Activated CD4-positive, alpha-beta T cell treated with anti-CD3 and anti-CD28 coated beads, Interleukin-2, amount 10 ng/mL, durations not matched to agents 7 days and 5 days (primary cell): ENCODE measurements at regions not wholly inside any gene's neighbourhood (a gene's known extent, or its start where the extent isn't known, plus 50 kb on each side); places are given as distances from the start of the nearest gene placed in this dataset.

ENCODE experiments used
- CTCF ChIA-PET: fragments of 350-600 bp; sonication (Branson Sonifier 250); formaldehyde crosslinking; loops from one replicate; lab custom pipeline; 2021; ENCODE audit warnings: antibody characterized with exemption; lab: Charles Lee
- POLR2A ChIA-PET: fragments of 350-600 bp; sonication (Branson Sonifier 250); formaldehyde crosslinking; loops from one replicate; lab custom pipeline; 2021; ENCODE audit warnings: antibody characterized with exemption; lab: Charles Lee
- DNase-seq: peaks from one replicate; pipeline ENCODE4 v3.0.0-alpha.2; 2020
- H3K27ac Mint-ChIP-seq: one replicate; pipeline ENCODE4 v1.8.0; 2021; ENCODE audit warnings: mild to moderate bottlenecking, moderate library complexity, mixed read lengths
- H3K27me3 Mint-ChIP-seq: one replicate; pipeline ENCODE4 v1.8.0; 2021; ENCODE audit warnings: mixed read lengths
- H3K36me3 Mint-ChIP-seq: one replicate; pipeline ENCODE4 v1.8.0; 2021; ENCODE audit warnings: low read depth, mixed read lengths
- H3K4me1 Mint-ChIP-seq: one replicate; pipeline ENCODE4 v1.8.0; 2021; ENCODE audit warnings: mixed read lengths
- H3K4me3 Mint-ChIP-seq: one replicate; pipeline ENCODE4 v1.8.0; 2021; ENCODE audit warnings: mild to moderate bottlenecking, moderate library complexity, mixed read lengths
- H3K9me3 Mint-ChIP-seq: one replicate; pipeline ENCODE4 v1.8.0; 2021; ENCODE audit warnings: mixed read lengths

GRCh38 chr3:154690413-154690812, 260.4 kb upstream of the GPR149 start:
- Mint-ChIP-seq H3K4me1 (no peaks in the 10 kb centered on the region), H3K9me3 (no peaks in the 10 kb centered on the region), H3K27ac (no peak overlapping the region), H3K27me3 (no peaks in the 10 kb centered on the region), H3K4me3 (no peak overlapping the region), H3K36me3 (no peaks in the 10 kb centered on the region)
- ChIA-PET CTCF (no interaction called here), POLR2A (no interaction called here)
- no peak for DNase-seq

GRCh38 chr3:154684440-154684839, 254.4 kb upstream of the GPR149 start:
- ChIA-PET POLR2A (no interaction called here), CTCF (no interaction called here)
- no peak for DNase-seq
- H3K36me3 Mint-ChIP-seq = no peaks in the 10 kb centered on the region
- no peak overlapping the region for H3K27ac Mint-ChIP-seq
- H3K4me1 Mint-ChIP-seq = no peaks in the 10 kb centered on the region
- H3K27me3 Mint-ChIP-seq = no peaks in the 10 kb centered on the region
- peaks cover 2% of the 10 kb centered on the region for H3K9me3 Mint-ChIP-seq
- H3K4me3 Mint-ChIP-seq = no peak overlapping the region

GRCh38 chr3:154684021-154684420, 254.0 kb upstream of the GPR149 start:
- H3K9me3 Mint-ChIP-seq = peaks cover 2% of the 10 kb centered on the region
- no peaks in the 10 kb centered on the region for H3K4me1 Mint-ChIP-seq
- ChIA-PET POLR2A (no interaction called here), CTCF (no interaction called here)
- H3K4me3 Mint-ChIP-seq = no peak overlapping the region
- no peaks in the 10 kb centered on the region for H3K36me3 Mint-ChIP-seq
- no peak overlapping the region for H3K27ac Mint-ChIP-seq
- no peak for DNase-seq
- H3K27me3 Mint-ChIP-seq = no peaks in the 10 kb centered on the region

GRCh38 chr3:154678041-154678654, 248.2 kb upstream of the GPR149 start:
- CTCF ChIA-PET = interaction anchor here (1.2 kb wide), 1 partner anchor 13 kb away, joined by 3 read pairs; no protein-coding TSS in a partner anchor
- POLR2A ChIA-PET = no interaction called here
- no peaks in the 10 kb centered on the region for H3K4me1 Mint-ChIP-seq

GRCh38 chr3:154668835-154669234, 238.8 kb upstream of the GPR149 start:
- CTCF ChIA-PET = no interaction called here

More at GRCh38 chr3:154678041-154678654, 248.2 kb upstream of the GPR149 start:
- Mint-ChIP-seq H3K27me3 (no peaks in the 10 kb centered on the region), H3K9me3 (no peaks in the 10 kb centered on the region), H3K4me3 (no peak overlapping the region), H3K36me3 (no peaks in the 10 kb centered on the region), H3K27ac (no peak overlapping the region)
- DNase-seq = no peak

GRCh38 chr3:154668187-154668586, 238.2 kb upstream of the GPR149 start:
- Mint-ChIP-seq H3K9me3 (no peaks in the 10 kb centered on the region), H3K27me3 (no peaks in the 10 kb centered on the region), H3K27ac (no peak overlapping the region), H3K36me3 (no peaks in the 10 kb centered on the region), H3K4me3 (no peak overlapping the region), H3K4me1 (no peaks in the 10 kb centered on the region)
- ChIA-PET CTCF (no interaction called here), POLR2A (no interaction called here)
- no peak for DNase-seq

More at GRCh38 chr3:154668835-154669234, 238.8 kb upstream of the GPR149 start:
- H3K27ac Mint-ChIP-seq = no peak overlapping the region
- no peaks in the 10 kb centered on the region for H3K4me1 Mint-ChIP-seq
- POLR2A ChIA-PET = no interaction called here
- no peaks in the 10 kb centered on the region for H3K27me3 Mint-ChIP-seq
- no peak overlapping the region for H3K4me3 Mint-ChIP-seq
- no peak for DNase-seq
- no peaks in the 10 kb centered on the region for H3K9me3 Mint-ChIP-seq
- no peaks in the 10 kb centered on the region for H3K36me3 Mint-ChIP-seq

- no peak for DNase-seq
- H3K4me3 Mint-ChIP-seq = no peak overlapping the region
- no peaks in the 10 kb centered on the region for H3K36me3 Mint-ChIP-seq
- CTCF ChIA-PET = no interaction called here
- no peak overlapping the region for H3K27ac Mint-ChIP-seq
- no peaks in the 10 kb centered on the region for H3K4me1 Mint-ChIP-seq
- H3K27me3 Mint-ChIP-seq = no peaks in the 10 kb centered on the region
- POLR2A ChIA-PET = no interaction called here
- H3K9me3 Mint-ChIP-seq = no peaks in the 10 kb centered on the region
These were observed 236.6 kb upstream of the GPR149 start for GRCh38 chr3:154666542-154666941.

- Mint-ChIP-seq H3K9me3 (no peaks in the 10 kb centered on the region), H3K4me3 (no peak overlapping the region), H3K36me3 (no peaks in the 10 kb centered on the region), H3K27ac (no peak overlapping the region), H3K4me1 (no peaks in the 10 kb centered on the region), H3K27me3 (no peaks in the 10 kb centered on the region)
- ChIA-PET POLR2A (no interaction called here), CTCF (interaction anchor here (0.6 to 1.2 kb wide), 3 partner anchors 14 to 1062 kb away, joined by 3 read pairs; no protein-coding TSS in a partner anchor)
- no peak for DNase-seq
These were observed 234.7 kb upstream of the GPR149 start for GRCh38 chr3:154664714-154665113.

GRCh38 chr3:154662851-154663250, 232.9 kb upstream of the GPR149 start:
- CTCF ChIA-PET = no interaction called here
- no peak overlapping the region for H3K4me3 Mint-ChIP-seq
- no peak overlapping the region for H3K27ac Mint-ChIP-seq
- no peaks in the 10 kb centered on the region for H3K9me3 Mint-ChIP-seq
- DNase-seq = no peak
- H3K27me3 Mint-ChIP-seq = no peaks in the 10 kb centered on the region
- H3K36me3 Mint-ChIP-seq = no peaks in the 10 kb centered on the region
- POLR2A ChIA-PET = no interaction called here
- H3K4me1 Mint-ChIP-seq = no peaks in the 10 kb centered on the region

GRCh38 chr3:154660811-154661210, 230.8 kb upstream of the GPR149 start:
- CTCF ChIA-PET = no interaction called here
- no peaks in the 10 kb centered on the region for H3K4me1 Mint-ChIP-seq
- no peaks in the 10 kb centered on the region for H3K27me3 Mint-ChIP-seq
- no peaks in the 10 kb centered on the region for H3K9me3 Mint-ChIP-seq
- H3K27ac Mint-ChIP-seq = no peak overlapping the region
- no peaks in the 10 kb centered on the region for H3K36me3 Mint-ChIP-seq
- H3K4me3 Mint-ChIP-seq = no peak overlapping the region
- DNase-seq = no peak
- POLR2A ChIA-PET = no interaction called here

GRCh38 chr3:154658000-154658399, 228.0 kb upstream of the GPR149 start:
- POLR2A ChIA-PET = no interaction called here

GRCh38 chr3:154657218-154657617, 227.2 kb upstream of the GPR149 start:
- no peaks in the 10 kb centered on the region for H3K4me1 Mint-ChIP-seq
- H3K9me3 Mint-ChIP-seq = no peaks in the 10 kb centered on the region
- POLR2A ChIA-PET = no interaction called here
- DNase-seq = no peak
- no peaks in the 10 kb centered on the region for H3K36me3 Mint-ChIP-seq
- CTCF ChIA-PET = no interaction called here
- H3K27me3 Mint-ChIP-seq = no peaks in the 10 kb centered on the region
- H3K4me3 Mint-ChIP-seq = no peak overlapping the region
- no peak overlapping the region for H3K27ac Mint-ChIP-seq

More at GRCh38 chr3:154658000-154658399, 228.0 kb upstream of the GPR149 start:
- Mint-ChIP-seq H3K27me3 (no peaks in the 10 kb centered on the region), H3K9me3 (no peaks in the 10 kb centered on the region), H3K36me3 (no peaks in the 10 kb centered on the region), H3K27ac (no peak overlapping the region), H3K4me3 (no peak overlapping the region), H3K4me1 (no peaks in the 10 kb centered on the region)
- CTCF ChIA-PET = no interaction called here
- DNase-seq = no peak

- ChIA-PET POLR2A (no interaction called here), CTCF (no interaction called here)
- no peaks in the 10 kb centered on the region for H3K36me3 Mint-ChIP-seq
- no peaks in the 10 kb centered on the region for H3K27me3 Mint-ChIP-seq
- no peaks in the 10 kb centered on the region for H3K4me1 Mint-ChIP-seq
- H3K9me3 Mint-ChIP-seq = no peaks in the 10 kb centered on the region
- H3K4me3 Mint-ChIP-seq = no peak overlapping the region
- H3K27ac Mint-ChIP-seq = no peak overlapping the region
- no peak for DNase-seq
These were observed 226.5 kb upstream of the GPR149 start for GRCh38 chr3:154656486-154656885.

- no peaks in the 10 kb centered on the region for H3K27me3 Mint-ChIP-seq
- no peaks in the 10 kb centered on the region for H3K9me3 Mint-ChIP-seq
- ChIA-PET POLR2A (no interaction called here), CTCF (no interaction called here)
- no peaks in the 10 kb centered on the region for H3K36me3 Mint-ChIP-seq
- no peak overlapping the region for H3K4me3 Mint-ChIP-seq
- no peak overlapping the region for H3K27ac Mint-ChIP-seq
- H3K4me1 Mint-ChIP-seq = no peaks in the 10 kb centered on the region
- no peak for DNase-seq
These were observed 212.2 kb upstream of the GPR149 start for GRCh38 chr3:154642145-154642544.
